Limb (tissue), 2 donors: ENCODE measurements at regions not wholly inside any gene's neighbourhood (a gene's known extent, or its start where the extent isn't known, plus 50 kb on each side); places are given as distances from the start of the nearest gene placed in this dataset.
"Not testable (repeated sequence)": the region's sequence is repeated elsewhere in the genome, so short reads cannot be mapped to it uniquely, and the experiment has no call there.

Experiments
- DNase-seq, 2 donors: peaks; one replicate each; pipeline ENCODE4 v3.0.0-alpha.2; 2016; ENCODE audit errors: extremely low spot score in 2 of 2

GRCh38 chr19:23535901-23536300, 140.6 kb upstream of the ZNF91 start:
- DNase-seq: not testable (repeated sequence)

- not testable (repeated sequence) for DNase-seq
Measured at GRCh38 chr19:23533441-23533840, 138.2 kb upstream of the ZNF91 start.

- no peak for DNase-seq
Measured at GRCh38 chr19:23531976-23532375, 136.7 kb upstream of the ZNF91 start.

GRCh38 chr19:23531231-23531790, 136.0 kb upstream of the ZNF91 start:
- DNase-seq: no peak

- DNase-seq: no peak
Measured at GRCh38 chr19:23528376-23528775, 133.1 kb upstream of the ZNF91 start.

GRCh38 chr19:23527797-23528196, 132.5 kb upstream of the ZNF91 start:
- no peak for DNase-seq

DNA sequence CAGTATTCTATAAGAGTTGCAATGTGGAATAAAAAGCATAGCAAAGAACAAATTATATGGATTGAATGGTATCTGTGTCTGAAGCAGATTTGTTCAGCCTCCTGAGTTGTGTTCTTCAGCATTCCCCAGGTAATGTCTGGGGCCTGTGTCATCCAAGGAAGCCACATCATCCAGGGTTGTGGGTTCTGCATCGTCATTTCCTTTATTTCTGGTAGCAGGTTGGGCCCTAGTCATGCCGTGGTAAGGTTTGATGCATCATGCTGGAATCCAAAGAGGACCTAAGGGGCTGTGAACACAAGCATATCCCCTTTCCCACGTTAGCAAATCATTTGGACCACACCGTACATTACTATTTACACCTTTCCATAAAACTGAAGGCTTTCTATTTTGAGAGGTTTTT, 131.0 kb upstream of the ZNF91 start:
- no peak for DNase-seq

DNA sequence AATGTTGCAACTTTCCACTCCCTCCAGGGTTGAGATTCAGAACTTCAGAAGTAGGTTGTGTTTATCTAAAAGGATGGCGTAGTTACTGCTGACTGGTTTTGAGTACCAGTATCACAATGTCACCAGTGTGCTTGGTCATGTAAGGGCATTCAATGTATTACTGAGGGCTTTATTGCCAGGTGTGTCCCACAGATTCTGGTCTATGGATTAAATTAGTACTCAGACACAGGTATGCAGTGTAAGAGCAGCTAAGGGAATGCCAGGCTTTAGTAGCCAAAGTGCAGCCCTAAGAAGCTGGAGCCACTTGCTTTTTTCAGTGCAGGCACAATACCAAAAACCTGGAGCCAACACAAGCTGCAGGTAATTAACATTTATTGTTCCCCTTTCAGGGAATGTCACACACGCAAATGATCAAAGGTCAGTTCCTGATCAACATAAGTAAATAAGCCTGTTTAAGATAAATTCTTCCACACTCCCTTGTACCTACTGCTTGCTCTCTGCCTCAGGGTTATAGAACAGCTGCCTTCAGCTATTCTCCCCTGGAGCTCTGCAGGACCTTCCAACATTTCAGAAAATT, 130.1 kb upstream of the ZNF91 start:
- DNase-seq: no peak

GRCh38 chr19:23523863-23524262, 128.6 kb upstream of the ZNF91 start:
- DNase-seq: no peak

- no peak for DNase-seq
Measured at GRCh38 chr19:23522431-23522830, 127.2 kb upstream of the ZNF91 start.

GRCh38 chr19:23521471-23521870, 126.2 kb upstream of the ZNF91 start:
- DNase-seq: no peak

- DNase-seq: no peak
Measured at GRCh38 chr19:23520441-23520840, 125.2 kb upstream of the ZNF91 start.

GRCh38 chr19:23519031-23519430, 123.8 kb upstream of the ZNF91 start:
- no peak for DNase-seq

GRCh38 chr19:23516266-23516665, 121.0 kb upstream of the ZNF91 start:
- no peak for DNase-seq

- DNase-seq: no peak
Measured at GRCh38 chr19:23515551-23515950, 120.3 kb upstream of the ZNF91 start.

DNA sequence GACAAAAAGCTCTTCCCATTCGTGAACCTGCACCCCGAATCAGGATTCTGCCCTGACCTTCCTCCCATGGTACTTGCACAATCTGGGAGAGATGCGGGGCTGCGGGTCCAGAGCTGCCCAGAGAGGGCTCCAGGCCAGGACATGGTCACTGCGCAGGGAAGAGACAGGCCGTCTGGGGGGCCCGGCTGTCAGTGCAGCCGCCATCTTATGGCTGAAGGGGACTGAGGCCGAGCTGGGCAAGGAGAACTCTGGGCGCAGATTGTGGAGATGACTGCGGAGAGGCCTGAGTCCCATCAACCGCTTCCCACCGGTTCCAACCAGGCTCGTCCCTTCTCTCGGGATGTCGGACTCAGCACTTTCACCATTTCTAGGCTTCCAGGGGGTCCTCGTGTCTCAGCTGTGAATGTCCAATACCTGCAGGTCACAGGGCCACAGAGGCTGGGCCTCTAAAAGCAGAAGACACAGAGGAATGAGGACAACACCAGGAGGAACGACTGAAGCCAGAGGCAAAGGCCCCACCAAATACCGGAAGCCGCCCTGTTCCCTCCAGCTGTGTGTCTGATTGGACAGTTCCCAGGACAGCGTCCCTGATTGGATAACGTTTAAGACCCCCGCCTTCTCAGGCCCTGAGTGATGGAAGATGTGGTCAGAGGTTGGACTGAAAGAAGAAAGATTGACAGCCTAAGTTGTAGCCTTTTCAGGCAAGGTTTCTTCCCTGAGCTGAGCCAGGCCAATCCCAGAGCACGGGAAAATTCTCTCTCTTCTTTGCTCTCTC, 117.1 kb upstream of the ZNF91 start:
- no peak for DNase-seq

GRCh38 chr19:23509686-23510450, 114.6 kb upstream of the ZNF91 start:
- no peak for DNase-seq

GRCh38 chr19:23507446-23507845, 112.2 kb upstream of the ZNF91 start:
- DNase-seq: no peak

- no peak for DNase-seq
Measured at GRCh38 chr19:23505738-23506137, 110.5 kb upstream of the ZNF91 start.

DNA sequence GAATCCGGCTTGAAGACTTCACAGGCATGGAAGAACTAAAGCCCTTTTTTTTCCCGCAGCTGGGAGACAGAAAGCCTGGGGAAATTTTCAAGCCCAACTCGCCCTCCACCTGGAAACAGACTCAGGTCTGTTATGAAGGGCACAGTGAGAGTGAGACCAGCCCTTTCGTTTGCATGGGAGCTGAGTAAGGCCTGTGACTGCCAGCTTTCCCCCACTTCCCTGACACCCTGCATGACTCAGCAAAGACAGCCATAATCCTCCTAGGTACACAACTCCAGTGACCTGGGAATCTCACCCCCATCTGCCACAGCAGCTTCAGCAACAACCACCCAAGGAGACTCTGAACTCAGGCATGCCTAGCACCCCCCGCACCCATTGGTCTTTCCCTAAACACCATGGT, 87.6 kb upstream of the ZNF91 start:
- no peak for DNase-seq

GRCh38 chr19:23481043-23481442, 85.8 kb upstream of the ZNF91 start:
- no peak for DNase-seq

DNA sequence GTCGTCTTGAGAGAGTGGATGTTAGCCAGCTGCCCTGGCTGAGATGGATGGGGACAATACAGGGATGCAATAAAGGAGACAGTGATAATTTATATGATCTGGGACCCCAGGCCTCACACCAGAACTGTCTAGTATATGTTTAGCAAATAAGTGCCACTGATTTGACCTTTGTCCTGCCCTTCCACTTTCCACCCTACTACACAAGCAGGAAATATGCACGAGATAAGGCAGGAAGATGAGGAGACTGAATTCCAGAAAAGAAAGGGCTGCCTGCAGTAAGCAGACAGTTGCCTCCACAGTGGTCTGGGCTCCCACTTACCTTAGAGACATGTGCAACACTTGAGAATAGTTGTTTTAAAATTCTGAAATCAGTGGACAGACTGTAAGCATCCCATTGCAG, 80.2 kb upstream of the ZNF91 start:
- no peak for DNase-seq
